HCT116 (cell line): ENCODE measurements at regions not wholly inside any gene's neighbourhood (a gene's known extent, or its start where the extent isn't known, plus 50 kb on each side); places are given as distances from the start of the nearest gene placed in this dataset.

Experiments
- SIN3A ChIP-seq: IDR thresholded peaks from 2 replicates; pipeline ENCODE4 v1.6.1; 2012; ENCODE audit warnings: low read depth
- TF ChIP-seq, protein P1 (sequence below), 3 experiments: fragments of 200-600 bp in 1 of 3; sonication (generic) in 1 of 3; IDR thresholded peaks in 2 of 3; conservative IDR thresholded peaks in 1 of 3; 2 replicates each; pipeline ENCODE4 v1.5.1; 2012 to 2017; ENCODE audit warnings: low read depth in 2 of 3, low read length in 2 of 3, antibody characterized with exemption in 1 of 3, borderline replicate concordance in 1 of 3, control low read depth in 1 of 3, mild to moderate bottlenecking in 1 of 3, mixed read lengths in 1 of 3, mixed run types in 1 of 3, moderate library complexity in 1 of 3; ENCODE audit not compliant: insufficient read depth in 1 of 3

DNA sequence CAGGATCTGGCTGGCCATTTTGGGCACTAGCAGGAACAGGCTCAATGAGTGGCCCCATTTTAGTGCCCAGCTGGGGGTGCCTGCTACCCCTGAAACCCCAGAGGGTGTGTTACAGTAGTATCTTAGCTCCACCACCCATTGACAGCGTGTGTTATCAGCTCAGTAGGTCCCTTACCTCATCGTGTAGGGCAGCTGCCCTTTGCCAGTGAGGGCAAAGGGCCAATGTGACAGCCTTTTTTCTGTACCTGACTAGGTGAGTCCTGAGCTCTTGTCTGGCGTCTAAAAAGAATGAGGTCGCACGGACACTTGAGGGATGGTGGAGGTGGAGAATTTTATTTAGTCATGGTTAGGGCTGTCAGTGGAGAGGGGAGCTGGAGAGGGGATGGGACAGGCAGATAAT lies 462.2 kb downstream of the PIK3C3 start:
- TF ChIP-seq, protein P1, sequence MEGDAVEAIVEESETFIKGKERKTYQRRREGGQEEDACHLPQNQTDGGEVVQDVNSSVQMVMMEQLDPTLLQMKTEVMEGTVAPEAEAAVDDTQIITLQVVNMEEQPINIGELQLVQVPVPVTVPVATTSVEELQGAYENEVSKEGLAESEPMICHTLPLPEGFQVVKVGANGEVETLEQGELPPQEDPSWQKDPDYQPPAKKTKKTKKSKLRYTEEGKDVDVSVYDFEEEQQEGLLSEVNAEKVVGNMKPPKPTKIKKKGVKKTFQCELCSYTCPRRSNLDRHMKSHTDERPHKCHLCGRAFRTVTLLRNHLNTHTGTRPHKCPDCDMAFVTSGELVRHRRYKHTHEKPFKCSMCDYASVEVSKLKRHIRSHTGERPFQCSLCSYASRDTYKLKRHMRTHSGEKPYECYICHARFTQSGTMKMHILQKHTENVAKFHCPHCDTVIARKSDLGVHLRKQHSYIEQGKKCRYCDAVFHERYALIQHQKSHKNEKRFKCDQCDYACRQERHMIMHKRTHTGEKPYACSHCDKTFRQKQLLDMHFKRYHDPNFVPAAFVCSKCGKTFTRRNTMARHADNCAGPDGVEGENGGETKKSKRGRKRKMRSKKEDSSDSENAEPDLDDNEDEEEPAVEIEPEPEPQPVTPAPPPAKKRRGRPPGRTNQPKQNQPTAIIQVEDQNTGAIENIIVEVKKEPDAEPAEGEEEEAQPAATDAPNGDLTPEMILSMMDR (IDR thresholded peaks at IDR 0.05 in 2 of 3, conservative IDR thresholded peaks at IDR 0.05 in 1 of 3; ENCODE audit: borderline replicate concordance in 1 of 3, insufficient read depth in 1 of 3, low read depth in 2 of 3, low read length in 2 of 3) = no peak
- TF ChIP-seq SIN3A = no peak
